ENCODE measurements at regions not wholly inside any gene's neighbourhood (a gene's known extent, or its start where the extent isn't known, plus 50 kb on each side); places are given as distances from the start of the nearest gene placed in this dataset.
A peak's percentile ranks its signal among the peaks of the same experiment; 100 is the strongest.
"Not testable (repeated sequence)": the region's sequence is repeated elsewhere in the genome, so short reads cannot be mapped to it uniquely, and the experiment has no call there.

- DNase-seq (ENCODE audit: low spot score) = peak; percentile 41
Measured at GRCh38 chr2:131672471-131673399, 145.0 kb downstream of the CCDC74A start.

GRCh38 chr2:131673400-131674173, 145.9 kb downstream of the CCDC74A start:
- DNase-seq (ENCODE audit: low spot score) = peak; percentile 64

GRCh38 chr2:131674174-131674507, 146.5 kb downstream of the CCDC74A start:
- no peak for DNase-seq (ENCODE audit: low spot score)

- DNase-seq (ENCODE audit: low spot score) = peak; percentile 5
Measured at GRCh38 chr2:131681611-131682121, 154.0 kb downstream of the CCDC74A start.

- DNase-seq (ENCODE audit: low spot score) = peak; percentile 81
Measured at GRCh38 chr2:131682122-131682944, 154.6 kb downstream of the CCDC74A start.

GRCh38 chr2:131682945-131683330, 155.2 kb downstream of the CCDC74A start:
- not testable (repeated sequence) for DNase-seq (ENCODE audit: low spot score)

GRCh38 chr2:131684631-131685316, 157.1 kb downstream of the CCDC74A start:
- DNase-seq (ENCODE audit: low spot score) = peak; percentile 4

GRCh38 chr2:131686164-131686893, 158.6 kb downstream of the CCDC74A start:
- not testable (repeated sequence) for DNase-seq (ENCODE audit: low spot score)

- DNase-seq (ENCODE audit: low spot score) = not testable (repeated sequence)
Measured at GRCh38 chr2:131686894-131687238, 159.2 kb downstream of the CCDC74A start.

GRCh38 chr2:131689066-131689465, 161.4 kb downstream of the CCDC74A start:
- DNase-seq (ENCODE audit: low spot score) = not testable (repeated sequence)

GRCh38 chr2:131711268-131711667, 183.6 kb downstream of the CCDC74A start:
- not testable (repeated sequence) for DNase-seq (ENCODE audit: low spot score)

- not testable (repeated sequence) for DNase-seq (ENCODE audit: low spot score)
Measured at GRCh38 chr2:131717907-131718306, 190.2 kb downstream of the CCDC74A start.

GRCh38 chr2:131721163-131721562, 193.5 kb downstream of the CCDC74A start:
- DNase-seq (ENCODE audit: low spot score) = not testable (repeated sequence)

GRCh38 chr2:131722256-131722655, 194.6 kb downstream of the CCDC74A start:
- DNase-seq (ENCODE audit: low spot score) = not testable (repeated sequence)

- DNase-seq (ENCODE audit: low spot score) = no peak
Measured at GRCh38 chr2:131724019-131724418, 196.3 kb downstream of the CCDC74A start.

- not testable (repeated sequence) for DNase-seq (ENCODE audit: low spot score)
Measured at GRCh38 chr2:131728451-131728850, 200.8 kb downstream of the CCDC74A start.

GRCh38 chr2:131733530-131733929, 205.8 kb downstream of the CCDC74A start:
- not testable (repeated sequence) for DNase-seq (ENCODE audit: low spot score)

GRCh38 chr2:131736406-131736805, 208.7 kb downstream of the CCDC74A start:
- DNase-seq (ENCODE audit: low spot score) = not testable (repeated sequence)

- not testable (repeated sequence) for DNase-seq (ENCODE audit: low spot score)
Measured at GRCh38 chr2:131738533-131738932, 210.8 kb downstream of the CCDC74A start.

GRCh38 chr2:131738996-131739434, 211.3 kb downstream of the CCDC74A start:
- not testable (repeated sequence) for DNase-seq (ENCODE audit: low spot score)
